ENCODE measurements at regions not wholly inside any gene's neighbourhood (a gene's known extent, or its start where the extent isn't known, plus 50 kb on each side); places are given as distances from the start of the nearest gene placed in this dataset.

DNA sequence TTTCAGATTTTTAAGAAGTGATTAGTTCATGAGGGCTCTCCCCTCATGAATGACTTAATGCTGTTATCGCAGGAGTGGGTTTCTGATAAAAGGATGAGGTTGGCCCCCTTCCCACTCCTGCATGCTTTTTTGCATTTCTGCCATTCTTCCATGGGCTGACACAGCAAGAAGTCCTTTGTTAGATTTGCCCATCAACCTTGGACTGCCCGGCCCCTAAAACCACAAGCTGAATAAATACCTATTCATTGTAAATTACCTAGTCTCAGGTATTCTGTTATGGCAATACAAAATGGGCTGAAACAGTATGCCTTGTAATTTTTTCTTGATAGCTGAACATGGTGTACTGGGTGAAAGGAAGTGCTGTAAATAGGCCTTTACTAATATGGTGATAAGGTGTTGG, 72.7 kb upstream of the DPH5 start:
- intact Hi-C loops (cut with DNase I) = no loop called here
- H3K9me3 ChIP-seq = no peaks in the 10 kb centered on the region
- no peak for DNase-seq (ENCODE audit: extremely low spot score in 2 of 2)
- H3K4me1 ChIP-seq = no peaks in the 10 kb centered on the region
- H3K27ac ChIP-seq = no peak overlapping the region
- no peaks in the 10 kb centered on the region for H3K36me3 ChIP-seq
- TF ChIP-seq POLR2AphosphoS5 (IDR thresholded peaks at IDR 0.05; ENCODE audit: insufficient read depth in 1 of 2, low read depth in 1 of 2) (no peak), POLR2A (IDR thresholded peaks at IDR 0.05) (no peak), CTCF (IDR thresholded peaks at IDR 0.05) (no peak)
- no peaks in the 10 kb centered on the region for H3K27me3 ChIP-seq
- H3K4me3 ChIP-seq = no peak overlapping the region

GRCh38 chr1:101089613-101090338, 64.2 kb upstream of the DPH5 start:
- TF ChIP-seq POLR2A (IDR thresholded peaks at IDR 0.05) = no peak
- no peak for TF ChIP-seq CTCF (IDR thresholded peaks at IDR 0.05)
- no peak for TF ChIP-seq POLR2AphosphoS5 (IDR thresholded peaks at IDR 0.05; ENCODE audit: insufficient read depth in 1 of 2, low read depth in 1 of 2)

GRCh38 chr1:101088431-101088830, 62.8 kb upstream of the DPH5 start:
- intact Hi-C loops (cut with DNase I) = no loop called here
- TF ChIP-seq POLR2A (IDR thresholded peaks at IDR 0.05) (no peak), POLR2AphosphoS5 (IDR thresholded peaks at IDR 0.05; ENCODE audit: insufficient read depth in 1 of 2, low read depth in 1 of 2) (no peak), CTCF (IDR thresholded peaks at IDR 0.05) (no peak)
- DNase-seq (ENCODE audit: extremely low spot score in 2 of 2) = no peak

More at GRCh38 chr1:101089613-101090338, 64.2 kb upstream of the DPH5 start:
- no peak for DNase-seq (ENCODE audit: extremely low spot score in 2 of 2)
- H3K9me3 ChIP-seq = no peaks in the 10 kb centered on the region
- H3K27me3 ChIP-seq = no peaks in the 10 kb centered on the region
- H3K4me1 ChIP-seq = no peaks in the 10 kb centered on the region
- intact Hi-C loops (cut with DNase I) = no loop called here
- H3K36me3 ChIP-seq = no peaks in the 10 kb centered on the region
- H3K4me3 ChIP-seq = no peak overlapping the region
- no peak overlapping the region for H3K27ac ChIP-seq

DNA sequence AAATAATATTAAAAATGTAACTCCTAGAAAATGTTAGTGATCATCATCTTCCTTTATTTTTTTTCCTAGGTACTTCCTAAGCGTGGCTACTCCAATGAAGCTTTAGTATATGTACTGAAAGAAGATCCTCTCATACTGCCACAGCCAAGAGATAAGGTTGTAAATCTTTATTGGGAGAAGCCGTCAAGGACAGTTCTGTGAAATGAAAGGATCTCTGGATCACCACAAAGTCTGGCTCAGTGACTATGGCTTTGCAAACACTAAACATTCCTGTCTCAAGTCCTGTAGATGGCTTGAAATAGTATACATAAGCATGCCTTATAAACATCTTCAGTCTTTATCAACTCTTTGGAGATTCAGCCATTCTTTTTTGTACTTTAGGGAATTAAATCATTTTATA, 61.2 kb upstream of the DPH5 start:
- no peaks in the 10 kb centered on the region for H3K36me3 ChIP-seq
- DNase-seq (ENCODE audit: extremely low spot score in 2 of 2) = no peak
- no peak overlapping the region for H3K27ac ChIP-seq
- no peaks in the 10 kb centered on the region for H3K9me3 ChIP-seq
- H3K27me3 ChIP-seq = no peaks in the 10 kb centered on the region
- intact Hi-C loops (cut with DNase I) = no loop called here
- no peak overlapping the region for H3K4me3 ChIP-seq
- H3K4me1 ChIP-seq = no peaks in the 10 kb centered on the region
- TF ChIP-seq POLR2A (IDR thresholded peaks at IDR 0.05) (no peak), POLR2AphosphoS5 (IDR thresholded peaks at IDR 0.05; ENCODE audit: insufficient read depth in 1 of 2, low read depth in 1 of 2) (no peak), CTCF (IDR thresholded peaks at IDR 0.05) (no peak)

More at GRCh38 chr1:101088431-101088830, 62.8 kb upstream of the DPH5 start:
- no peaks in the 10 kb centered on the region for H3K36me3 ChIP-seq
- H3K4me3 ChIP-seq = no peak overlapping the region
- no peak overlapping the region for H3K27ac ChIP-seq
- H3K27me3 ChIP-seq = no peaks in the 10 kb centered on the region
- no peaks in the 10 kb centered on the region for H3K4me1 ChIP-seq
- no peaks in the 10 kb centered on the region for H3K9me3 ChIP-seq

All from vagina (tissue), 2 donors.